CD4-positive, CD25-positive, alpha-beta regulatory T cell (primary cell): ENCODE measurements at regions not wholly inside any gene's neighbourhood (a gene's known extent, or its start where the extent isn't known, plus 50 kb on each side); places are given as distances from the start of the nearest gene placed in this dataset.
A peak's percentile ranks its signal among the peaks of the same experiment; 100 is the strongest.

Experiments used
- ATAC-seq, 2 donors: fragments of 150-1000 bp; cut with Tn5 transposase; one replicate each; pipeline ENCODE4 v1.10.0; 2021; ENCODE audit warnings: low read depth in 2 of 2, moderate number of reproducible peaks in 2 of 2, moderate library complexity in 1 of 2
- DNase-seq, 3 donors: peaks; one replicate each; pipeline versions ENCODE4 v3.0.0 to v3.0.0-alpha.2; 2012 to 2022; ENCODE audit warnings: mixed read lengths in 1 of 3
- H3K27ac ChIP-seq: one replicate; pipeline ENCODE4 v1.7.0; 2013; ENCODE audit warnings: mild to moderate bottlenecking, low read length; ENCODE audit not compliant: insufficient read depth, poor library complexity, severe bottlenecking
- H3K27me3 ChIP-seq: one replicate; pipeline ENCODE4 v1.7.0; 2013; ENCODE audit warnings: low read length; ENCODE audit not compliant: control insufficient read depth, insufficient read depth
- H3K36me3 ChIP-seq: one replicate; pipeline ENCODE4 v1.7.0; 2013; ENCODE audit warnings: mild to moderate bottlenecking, low read length, moderate library complexity; ENCODE audit not compliant: control insufficient read depth, insufficient read depth
- H3K4me1 ChIP-seq: 2 replicates; pipeline ENCODE4 v1.7.0; 2013; ENCODE audit warnings: mild to moderate bottlenecking, low read length; ENCODE audit not compliant: insufficient read depth, control insufficient read depth, poor library complexity, severe bottlenecking
- H3K4me3 ChIP-seq: one replicate; pipeline ENCODE4 v1.7.0; 2013; ENCODE audit warnings: low read depth, mild to moderate bottlenecking, low read length, moderate library complexity
- H3K9me3 ChIP-seq, 2 experiments: 1 replicate in 1 of 2; 2 replicates in 1 of 2; pipeline ENCODE4 v1.7.0; 2013; ENCODE audit warnings: low read length in 2 of 2, mild to moderate bottlenecking in 1 of 2, moderate library complexity in 1 of 2; ENCODE audit not compliant: control insufficient read depth in 2 of 2
- H3K27ac Mint-ChIP-seq, 3 donors: one replicate each; pipeline ENCODE4 v1.8.0; 2020 to 2022; ENCODE audit warnings: mild to moderate bottlenecking in 3 of 3, mixed read lengths in 3 of 3, moderate library complexity in 2 of 3
- H3K27me3 Mint-ChIP-seq: one replicate; pipeline ENCODE4 v1.8.0; 2022; ENCODE audit warnings: mild to moderate bottlenecking, mixed read lengths
- H3K36me3 Mint-ChIP-seq: one replicate; pipeline ENCODE4 v1.8.0; 2020; ENCODE audit warnings: mixed read lengths
- H3K4me1 Mint-ChIP-seq, 4 donors: one replicate each; pipeline ENCODE4 v1.8.0; 2020 to 2022; ENCODE audit warnings: mixed read lengths in 4 of 4, mild to moderate bottlenecking in 1 of 4
- H3K4me3 Mint-ChIP-seq, 4 donors: one replicate each; pipeline ENCODE4 v1.8.0; 2020 to 2022; ENCODE audit warnings: mild to moderate bottlenecking in 4 of 4, mixed read lengths in 4 of 4, moderate library complexity in 3 of 4
- H3K9me3 Mint-ChIP-seq, 7 donors: one replicate each; pipeline ENCODE4 v1.8.0; 2020 to 2022; ENCODE audit warnings: mixed read lengths in 7 of 7, mild to moderate bottlenecking in 3 of 7, moderate library complexity in 2 of 7

DNA sequence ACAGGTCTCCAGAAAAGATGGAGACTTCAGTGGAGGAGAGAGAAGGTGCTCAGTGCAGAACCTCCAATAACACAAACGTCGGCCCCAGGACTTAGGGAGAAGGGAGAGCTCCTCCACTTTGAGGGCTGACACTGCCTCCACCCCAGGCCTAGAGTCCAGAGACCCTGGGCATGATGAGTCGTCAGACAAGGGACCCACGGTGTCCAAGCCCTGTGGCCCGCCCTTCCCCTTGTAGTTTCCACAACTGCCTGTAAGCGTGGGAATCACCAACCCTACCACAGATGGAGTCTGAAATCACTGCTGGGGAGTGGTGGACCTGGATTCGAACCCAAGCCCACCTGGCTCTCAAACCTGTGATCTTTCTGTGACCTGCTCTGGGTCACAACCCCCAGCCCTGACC lies 281.1 kb downstream of the NPHP4 start:
- DNase-seq (no peak), ATAC-seq (no peak)
- Mint-ChIP-seq H3K4me1 (no peaks in the 10 kb centered on the region), H3K36me3 (no peaks in the 10 kb centered on the region), H3K4me3 (no peak overlapping the region), H3K27ac (no peak overlapping the region), H3K27me3 (peaks cover 3% of the 10 kb centered on the region), H3K9me3 (peaks cover 0 to 11% (median 0%) of the 10 kb centered on the region in 7 donors)
- Histone ChIP-seq H3K4me3 (no peak overlapping the region), H3K27me3 (no peaks in the 10 kb centered on the region), H3K36me3 (no peaks in the 10 kb centered on the region), H3K9me3 (peaks cover 0 to 5% of the 10 kb centered on the region in 2 experiments), H3K4me1 (no peaks in the 10 kb centered on the region), H3K27ac (no peak overlapping the region)

DNA sequence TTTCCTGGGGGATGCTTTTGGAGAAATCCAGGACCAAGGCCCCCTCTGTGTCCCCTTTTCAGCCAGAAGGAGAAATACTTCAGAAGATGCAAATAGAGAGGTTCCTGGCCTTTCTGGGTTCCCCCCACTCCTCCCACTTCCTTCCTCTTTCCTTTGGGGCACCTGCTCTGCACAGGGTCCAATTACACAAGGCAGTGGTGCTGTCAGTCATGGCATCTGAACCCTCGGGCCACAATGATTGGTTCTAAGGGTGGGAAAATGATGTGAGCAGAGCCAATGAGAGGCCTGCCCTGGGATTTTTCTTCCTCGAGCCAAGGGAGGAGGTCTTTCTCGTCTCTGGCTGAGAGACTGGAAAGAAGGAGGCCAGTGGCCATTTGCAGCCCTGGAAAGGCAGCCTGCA lies 282.2 kb downstream of the NPHP4 start:
- Mint-ChIP-seq H3K4me3 (no peak overlapping the region), H3K27me3 (no peaks in the 10 kb centered on the region)
- no peak for ATAC-seq

DNA sequence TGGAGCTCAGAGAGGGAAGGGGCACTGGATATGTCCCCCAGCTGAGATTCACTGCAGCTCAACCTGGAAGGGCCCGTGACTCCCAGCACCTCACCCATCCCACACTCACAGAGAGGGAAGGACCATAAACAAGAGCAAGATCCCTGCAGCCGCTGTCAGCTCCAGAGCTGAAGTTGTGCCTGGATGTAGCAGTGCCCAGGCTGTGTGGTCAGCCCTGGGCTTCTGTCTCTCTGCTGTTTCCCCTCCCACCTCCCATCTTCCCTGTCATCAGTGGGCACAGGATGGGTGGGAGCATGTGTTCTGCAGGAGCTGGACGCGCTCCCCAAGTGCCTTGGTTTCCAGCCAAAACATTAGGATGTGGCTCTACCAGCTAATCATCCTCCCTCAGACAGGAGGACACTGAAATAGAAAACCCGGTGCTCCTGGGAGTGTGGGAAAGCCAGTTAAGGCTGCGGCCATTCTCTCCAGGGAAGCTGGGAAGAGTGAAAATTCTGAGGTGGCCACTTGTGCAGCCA lies 282.7 kb downstream of the NPHP4 start:
- no peaks in the 10 kb centered on the region for H3K4me1 ChIP-seq
- H3K36me3 ChIP-seq, result no peaks in the 10 kb centered on the region
- H3K36me3 Mint-ChIP-seq, result no peaks in the 10 kb centered on the region
- H3K4me1 Mint-ChIP-seq, result no peaks in the 10 kb centered on the region
- no peaks in the 10 kb centered on the region for H3K27me3 Mint-ChIP-seq
- no peaks in the 10 kb centered on the region for H3K9me3 Mint-ChIP-seq
- ATAC-seq (no peak), DNase-seq (no peak)
- H3K27me3 ChIP-seq, result no peaks in the 10 kb centered on the region
- H3K4me3 ChIP-seq, result no peak overlapping the region
- no peak overlapping the region for H3K4me3 Mint-ChIP-seq
- H3K9me3 ChIP-seq, result no peaks in the 10 kb centered on the region
- H3K27ac Mint-ChIP-seq, result no peak overlapping the region
- H3K27ac ChIP-seq, result no peak overlapping the region

More for the DNA sequence above, 282.2 kb downstream of the NPHP4 start:
- Histone ChIP-seq H3K36me3 (no peaks in the 10 kb centered on the region), H3K4me1 (no peaks in the 10 kb centered on the region), H3K9me3 (no peaks in the 10 kb centered on the region), H3K27ac (no peak overlapping the region), H3K4me3 (no peak overlapping the region), H3K27me3 (no peaks in the 10 kb centered on the region)
- Mint-ChIP-seq H3K27ac (no peak overlapping the region), H3K36me3 (no peaks in the 10 kb centered on the region), H3K9me3 (peaks cover 0 to 2% (median 0%) of the 10 kb centered on the region in 7 donors), H3K4me1 (no peaks in the 10 kb centered on the region)
- no peak for DNase-seq

DNA sequence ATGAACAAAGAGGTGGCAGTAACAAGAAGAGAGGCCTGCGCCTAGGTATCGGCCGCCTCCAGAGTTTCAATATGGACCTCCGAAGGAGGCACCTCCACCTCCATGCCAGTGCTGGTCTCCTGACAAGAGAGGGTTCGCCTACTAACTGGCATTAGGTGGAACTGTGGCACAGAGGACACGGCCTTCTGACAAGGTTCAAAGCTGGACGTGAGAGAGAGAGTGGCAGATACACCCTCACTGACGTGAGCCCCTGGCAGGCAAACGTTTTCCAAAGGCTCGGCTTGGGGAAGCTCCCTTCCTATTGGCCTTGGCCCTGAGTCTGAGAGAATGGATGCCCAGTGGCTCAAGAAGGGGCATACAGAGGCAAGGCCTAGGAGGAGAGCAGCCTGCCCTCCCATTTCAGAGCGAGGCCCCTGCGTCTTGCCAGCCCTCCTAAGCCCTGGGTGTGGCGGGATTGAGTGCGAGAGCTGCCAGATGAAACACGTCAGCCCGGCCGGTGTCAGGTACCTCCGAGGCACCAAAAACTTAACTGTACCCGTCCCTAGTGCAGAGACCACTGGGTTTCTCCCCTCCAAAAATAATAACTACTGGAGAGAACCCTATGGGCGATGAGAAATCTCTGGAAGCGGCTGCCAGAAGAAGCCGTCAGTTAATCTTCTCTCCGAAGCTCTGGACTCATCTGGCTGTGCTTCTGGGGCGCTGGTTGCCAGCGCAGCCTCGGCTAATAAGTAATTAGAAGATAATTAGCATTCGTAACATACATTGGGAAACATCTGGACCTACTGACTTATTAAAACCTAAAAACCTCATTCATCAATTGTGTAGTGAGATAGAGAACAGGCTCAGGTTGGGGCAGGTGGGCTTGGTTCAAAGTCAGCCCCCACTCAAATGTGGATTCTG lies 283.6 kb downstream of the NPHP4 start:
- Histone ChIP-seq H3K4me3 (no peak overlapping the region), H3K27ac (no peak overlapping the region), H3K4me1 (no peaks in the 10 kb centered on the region), H3K27me3 (no peaks in the 10 kb centered on the region), H3K9me3 (no peaks in the 10 kb centered on the region), H3K36me3 (no peaks in the 10 kb centered on the region)
- no peak overlapping the region for H3K4me3 Mint-ChIP-seq
- no peaks in the 10 kb centered on the region for H3K27me3 Mint-ChIP-seq
- no peaks in the 10 kb centered on the region for H3K36me3 Mint-ChIP-seq
- H3K4me1 Mint-ChIP-seq, result no peaks in the 10 kb centered on the region
- DNase-seq (no peak), ATAC-seq (no peak)
- H3K9me3 Mint-ChIP-seq, result no peaks in the 10 kb centered on the region
- H3K27ac Mint-ChIP-seq, result no peak overlapping the region

DNA sequence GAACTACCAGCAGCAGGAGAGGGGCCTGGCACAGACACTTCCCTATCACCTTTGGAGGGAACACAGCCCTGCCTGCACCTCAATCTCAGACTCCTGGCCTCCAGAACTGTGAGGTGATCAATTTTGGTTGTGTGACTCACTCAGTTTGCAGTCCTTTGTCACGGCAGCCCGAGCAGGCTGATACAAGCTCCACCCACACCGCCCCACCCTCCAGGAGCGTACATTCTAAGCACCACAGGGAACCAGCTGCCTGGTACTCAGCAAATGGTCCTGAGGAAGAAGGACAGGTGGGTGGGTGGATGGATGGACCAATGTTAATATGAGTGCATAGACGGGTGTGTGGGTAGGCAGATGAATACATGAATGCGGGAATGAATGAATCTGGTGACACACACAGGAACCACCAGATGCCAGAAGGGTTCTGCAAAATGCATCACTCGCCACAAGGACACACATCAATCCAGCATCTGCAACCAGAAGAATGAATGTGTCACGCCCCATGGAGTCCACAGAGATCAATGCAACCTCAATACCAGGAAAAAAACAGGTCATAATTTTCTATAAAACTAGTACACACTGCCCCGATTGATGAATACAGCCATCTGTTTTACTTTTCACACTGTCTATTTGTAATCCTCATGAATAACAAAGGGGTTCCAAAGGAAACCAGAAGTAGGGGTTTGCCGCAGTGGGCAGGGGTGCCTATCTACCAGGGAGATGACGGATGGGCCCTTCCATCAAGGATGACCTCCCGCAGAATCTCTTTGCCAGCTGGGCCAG lies 284.5 kb downstream of the NPHP4 start:
- DNase-seq, result no peak
- Histone ChIP-seq H3K4me1 (no peaks in the 10 kb centered on the region), H3K27ac (no peak overlapping the region), H3K9me3 (no peaks in the 10 kb centered on the region), H3K4me3 (no peak overlapping the region), H3K27me3 (no peaks in the 10 kb centered on the region), H3K36me3 (no peaks in the 10 kb centered on the region)
- Mint-ChIP-seq H3K27me3 (no peaks in the 10 kb centered on the region), H3K36me3 (no peaks in the 10 kb centered on the region), H3K4me1 (no peaks in the 10 kb centered on the region), H3K9me3 (no peaks in the 10 kb centered on the region), H3K4me3 (no peak overlapping the region), H3K27ac (no peak overlapping the region)
- no peak for ATAC-seq

DNA sequence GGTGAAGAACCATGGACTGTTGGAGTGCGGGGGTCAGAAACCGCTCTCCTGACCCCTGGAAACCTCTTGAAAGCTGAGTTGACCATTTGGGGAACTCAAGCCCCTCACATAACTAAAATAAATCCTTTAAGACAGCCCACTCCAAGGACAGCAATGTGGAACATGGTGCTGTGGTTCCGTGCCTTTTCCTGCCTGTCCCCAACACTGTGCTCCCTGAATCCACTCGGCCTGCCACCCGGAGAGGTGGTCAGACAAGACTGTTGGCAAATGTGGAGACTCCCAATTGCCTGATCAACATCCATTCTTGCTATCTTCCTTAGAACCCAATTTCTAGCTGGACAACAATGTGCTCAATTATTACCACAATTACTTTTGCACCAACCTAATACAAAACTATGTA lies 286.0 kb downstream of the NPHP4 start:
- Histone ChIP-seq H3K4me1 (no peaks in the 10 kb centered on the region), H3K36me3 (no peaks in the 10 kb centered on the region), H3K27me3 (no peaks in the 10 kb centered on the region), H3K27ac (no peak overlapping the region), H3K9me3 (no peaks in the 10 kb centered on the region), H3K4me3 (no peak overlapping the region)
- H3K4me1 Mint-ChIP-seq, result no peaks in the 10 kb centered on the region
- H3K27me3 Mint-ChIP-seq, result no peaks in the 10 kb centered on the region
- no peak for DNase-seq
- H3K36me3 Mint-ChIP-seq, result no peaks in the 10 kb centered on the region
- H3K4me3 Mint-ChIP-seq, result no peak overlapping the region
- ATAC-seq, result no peak
- peak overlapping the region in 1 of 3 donors; percentile 57 for H3K27ac Mint-ChIP-seq
- H3K9me3 Mint-ChIP-seq, result no peaks in the 10 kb centered on the region

DNA sequence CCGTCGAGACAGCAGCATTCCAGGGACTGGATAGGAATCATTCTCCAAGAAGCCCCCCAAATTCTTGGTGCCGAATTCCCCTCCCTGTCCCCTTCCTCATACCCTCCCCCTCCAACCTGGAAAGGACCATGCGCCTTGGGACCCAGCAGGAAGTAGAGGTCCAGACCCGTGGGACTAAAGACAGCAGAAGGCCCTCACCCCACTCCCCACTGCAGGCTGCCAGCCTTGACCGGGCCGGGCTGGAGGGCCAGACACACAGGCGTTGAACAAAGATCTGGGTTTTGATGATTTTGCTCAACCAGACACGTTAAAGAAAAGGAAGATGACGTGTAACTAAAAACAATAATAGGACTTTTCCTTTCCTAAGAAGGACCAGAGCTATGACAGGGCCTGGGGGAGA lies 286.5 kb downstream of the NPHP4 start:
- no peak overlapping the region for H3K4me3 ChIP-seq
- H3K9me3 Mint-ChIP-seq, result no peaks in the 10 kb centered on the region
- H3K27me3 ChIP-seq, result no peaks in the 10 kb centered on the region
- no peak for DNase-seq
- ATAC-seq, result no peak
- H3K9me3 ChIP-seq, result no peaks in the 10 kb centered on the region
- H3K27ac Mint-ChIP-seq, result no peak overlapping the region
- H3K27ac ChIP-seq, result no peak overlapping the region
- H3K4me3 Mint-ChIP-seq, result no peak overlapping the region
- H3K36me3 Mint-ChIP-seq, result no peaks in the 10 kb centered on the region
- no peaks in the 10 kb centered on the region for H3K4me1 ChIP-seq
- no peaks in the 10 kb centered on the region for H3K27me3 Mint-ChIP-seq
- no peaks in the 10 kb centered on the region for H3K4me1 Mint-ChIP-seq
- H3K36me3 ChIP-seq, result no peaks in the 10 kb centered on the region
